NCI-H2171 treated with DMSO at 0.1 percent for 48 hours (cell line): ENCODE measurements at regions not wholly inside any gene's neighbourhood (a gene's known extent, or its start where the extent isn't known, plus 50 kb on each side); places are given as distances from the start of the nearest gene placed in this dataset.
"Not testable (repeated sequence)": the region's sequence is repeated elsewhere in the genome, so short reads cannot be mapped to it uniquely, and the experiment has no call there.

Source experiments
- DNase-seq: peaks from one replicate; lab custom pipeline; 2025; lab: John Stamatoyannopoulos, UW

GRCh38 chr14:63147018-63147417 lies 57.2 kb upstream of the RHOJ start:
- no peak for DNase-seq

GRCh38 chr14:63134801-63135200 lies 69.4 kb upstream of the RHOJ start:
- DNase-seq, result peak; percentile 81

DNA sequence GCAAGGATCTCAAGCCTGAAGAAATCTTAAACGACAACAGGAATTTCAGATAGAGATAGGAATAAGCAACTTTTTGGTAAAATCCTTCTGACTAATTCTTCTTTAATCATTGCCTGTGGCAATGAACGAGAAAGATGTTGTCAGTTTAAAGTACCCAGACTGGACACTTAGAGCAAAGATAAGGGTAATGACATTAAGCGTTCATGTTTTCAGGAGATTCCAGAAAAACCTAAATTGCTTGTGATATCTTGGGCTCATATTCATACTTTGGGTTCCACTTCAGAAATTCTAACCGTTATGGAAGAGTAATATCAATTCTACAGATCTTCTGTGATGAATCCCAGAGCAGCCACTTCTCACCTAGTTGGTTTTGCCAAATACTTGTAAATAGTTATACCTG lies 73.7 kb upstream of the RHOJ start:
- DNase-seq, result no peak

DNA sequence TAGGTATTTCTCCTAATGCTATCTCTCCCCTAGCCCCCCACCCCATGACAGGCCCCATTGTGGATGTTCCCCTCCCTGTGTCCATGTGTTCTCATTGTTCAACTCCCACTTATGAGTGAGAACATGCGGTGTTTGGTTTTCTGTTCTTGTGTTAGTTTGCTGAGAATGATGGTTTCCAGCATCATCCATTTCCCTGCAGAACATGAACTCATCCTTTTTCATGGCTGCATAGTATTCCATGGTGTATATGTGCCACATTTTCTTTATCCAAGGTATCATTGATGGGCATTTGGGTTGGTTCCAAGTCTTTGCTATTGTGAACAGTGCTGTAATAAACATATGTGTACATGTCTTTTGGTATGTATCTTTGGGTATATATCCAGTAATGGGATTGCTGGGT lies 61.2 kb upstream of the KCNH5 start:
- not testable (repeated sequence) for DNase-seq

DNA sequence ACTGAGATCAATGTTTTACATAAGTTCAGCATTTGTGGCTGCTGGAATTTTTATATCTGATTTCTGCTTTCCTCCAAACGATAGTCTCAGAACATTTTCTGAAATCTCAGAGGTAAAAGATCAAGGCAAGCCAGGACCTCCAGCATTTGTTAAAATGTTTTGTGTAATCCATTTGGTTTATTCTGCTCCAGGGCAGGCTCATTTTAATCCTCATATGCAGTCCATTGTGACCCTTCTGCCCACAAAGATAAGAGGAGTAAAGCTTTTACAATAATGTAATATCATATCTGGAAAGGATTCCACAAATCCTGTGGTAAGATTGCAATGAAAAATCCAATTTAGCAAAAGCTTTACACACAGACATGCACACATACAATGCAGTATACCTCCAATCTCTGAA lies 55.3 kb upstream of the KCNH5 start:
- no peak for DNase-seq

- DNase-seq, result no peak
Observed at GRCh38 chr14:63096186-63096585, 50.9 kb upstream of the KCNH5 start.
